ENCODE measurements at regions not wholly inside any gene's neighbourhood (a gene's known extent, or its start where the extent isn't known, plus 50 kb on each side); places are given as distances from the start of the nearest gene placed in this dataset.
"Not testable (repeated sequence)": the region's sequence is repeated elsewhere in the genome, so short reads cannot be mapped to it uniquely, and the experiment has no call there.

DNA sequence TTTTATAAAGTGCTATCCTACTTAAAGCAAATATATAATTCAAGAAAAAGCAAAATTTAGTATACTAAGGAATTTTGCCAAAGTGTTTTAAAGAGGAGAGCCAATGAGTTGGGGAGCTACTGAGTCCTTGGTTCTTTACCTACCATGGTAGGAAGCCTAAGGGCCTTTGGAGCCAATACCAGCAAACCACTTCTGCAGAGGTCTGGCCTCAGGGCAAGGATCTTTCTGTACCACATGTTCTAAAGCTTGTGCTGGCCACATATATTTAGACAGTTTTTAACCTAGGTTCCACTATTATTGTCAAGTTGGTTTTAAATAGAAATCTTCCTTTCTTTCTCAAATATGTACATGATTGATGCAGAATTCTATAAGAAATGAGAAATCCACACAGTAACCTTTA lies 172.3 kb upstream of the NREP start:
- H3K27ac ChIP-seq (ENCODE audit: low read length): no peak overlapping the region
- no peaks in the 10 kb centered on the region for H3K9me3 ChIP-seq
- no peaks in the 10 kb centered on the region for H3K36me3 Mint-ChIP-seq
- no peak overlapping the region for H3K27ac Mint-ChIP-seq
- H3K4me1 ChIP-seq (ENCODE audit: control insufficient read depth in 1 of 2, extremely low read depth in 1 of 2, insufficient read depth in 2 of 2, low read length in 2 of 2): no peaks in the 10 kb centered on the region
- DNase-seq (no peak), ATAC-seq (replicated peaks in 1 of 4) (no peak)
- no peaks in the 10 kb centered on the region for H3K4me1 Mint-ChIP-seq
- POLR2A ChIA-PET: no interaction called here
- H3K36me3 ChIP-seq (ENCODE audit: control insufficient read depth in 2 of 2, extremely low read depth in 1 of 2, insufficient read depth in 1 of 2, low read length in 1 of 2): no peaks in the 10 kb centered on the region
- H3K4me3 Mint-ChIP-seq: no peak overlapping the region
- CTCF ChIA-PET: no interaction called here
- no peak overlapping the region for H3K4me3 ChIP-seq (ENCODE audit: control insufficient read depth in 1 of 2, extremely low read depth in 1 of 2, low read length in 1 of 2)
- peaks cover 0 to 2% of the 10 kb centered on the region in 2 experiments for H3K27me3 ChIP-seq (replicated peaks in 1 of 2; ENCODE audit: control insufficient read depth in 2 of 2, extremely low read depth in 1 of 2, insufficient read depth in 2 of 2, low read length in 1 of 2)
- H3K27me3 Mint-ChIP-seq: peaks cover 0 to 3% of the 10 kb centered on the region in 2 donors
- no peaks in the 10 kb centered on the region for H3K9me3 Mint-ChIP-seq

DNA sequence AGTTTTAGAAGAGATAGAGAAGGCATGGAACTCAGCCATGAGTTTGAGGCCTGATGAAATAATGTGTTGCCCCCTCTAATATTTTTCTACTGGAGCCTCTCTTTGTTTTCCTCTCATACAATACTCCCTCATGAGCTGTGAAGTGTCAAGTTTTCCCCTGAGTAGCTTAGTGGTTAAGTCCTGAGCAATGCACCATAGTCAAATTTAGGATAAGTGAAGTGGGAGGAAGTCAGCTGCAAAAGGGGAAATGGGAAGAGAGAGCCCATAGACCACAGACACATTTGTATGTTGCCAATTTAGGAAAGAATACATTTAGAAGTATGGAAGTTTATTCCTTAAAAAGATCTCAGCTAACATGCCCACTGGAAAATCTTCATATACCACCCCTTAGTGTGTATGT lies 171.5 kb upstream of the NREP start:
- Histone ChIP-seq H3K36me3 (ENCODE audit: control insufficient read depth in 2 of 2, extremely low read depth in 1 of 2, insufficient read depth in 1 of 2, low read length in 1 of 2) (no peaks in the 10 kb centered on the region), H3K4me3 (ENCODE audit: control insufficient read depth in 1 of 2, extremely low read depth in 1 of 2, low read length in 1 of 2) (no peak overlapping the region), H3K27me3 (replicated peaks in 1 of 2; ENCODE audit: control insufficient read depth in 2 of 2, extremely low read depth in 1 of 2, insufficient read depth in 2 of 2, low read length in 1 of 2) (peaks cover 0 to 2% of the 10 kb centered on the region in 2 experiments), H3K4me1 (ENCODE audit: control insufficient read depth in 1 of 2, extremely low read depth in 1 of 2, insufficient read depth in 2 of 2, low read length in 2 of 2) (no peaks in the 10 kb centered on the region), H3K27ac (ENCODE audit: low read length) (no peak overlapping the region), H3K9me3 (no peaks in the 10 kb centered on the region)
- H3K27ac Mint-ChIP-seq: no peak overlapping the region
- no peaks in the 10 kb centered on the region for H3K36me3 Mint-ChIP-seq
- ATAC-seq (replicated peaks in 1 of 4) (no peak), DNase-seq (no peak)
- POLR2A ChIA-PET: no interaction called here
- H3K27me3 Mint-ChIP-seq: peaks cover 0 to 3% of the 10 kb centered on the region in 2 donors
- CTCF ChIA-PET: no interaction called here
- H3K9me3 Mint-ChIP-seq: no peaks in the 10 kb centered on the region
- H3K4me3 Mint-ChIP-seq: no peak overlapping the region
- H3K4me1 Mint-ChIP-seq: no peaks in the 10 kb centered on the region

DNA sequence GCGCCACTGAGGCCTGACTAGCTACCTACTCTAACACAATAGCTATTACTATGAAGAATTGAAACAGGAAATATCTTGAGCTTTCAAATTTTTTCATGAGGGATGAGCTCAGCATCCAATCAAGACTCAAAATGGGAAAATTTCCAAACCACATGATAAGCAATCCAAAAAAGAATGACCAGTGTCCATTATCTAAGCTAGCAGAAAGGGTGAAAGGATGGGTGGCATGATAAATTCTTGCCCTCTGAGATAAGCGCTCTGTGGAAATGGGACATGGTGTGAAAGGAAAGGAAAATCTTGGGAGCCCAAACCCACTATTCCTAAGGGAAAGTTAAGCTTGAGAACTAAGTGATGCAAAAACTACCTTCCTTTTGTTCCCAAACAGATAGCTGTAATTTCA lies 170.2 kb upstream of the NREP start:
- H3K9me3 ChIP-seq: no peaks in the 10 kb centered on the region
- ATAC-seq (replicated peaks in 1 of 4) (no peak), DNase-seq (no peak)
- Mint-ChIP-seq H3K9me3 (no peaks in the 10 kb centered on the region), H3K4me3 (no peak overlapping the region), H3K36me3 (no peaks in the 10 kb centered on the region), H3K27ac (no peak overlapping the region), H3K4me1 (no peaks in the 10 kb centered on the region), H3K27me3 (peaks cover 0 to 3% of the 10 kb centered on the region in 2 donors)
- no CpG with 5 or more reads among the region's 2 CpGs for WGBS (ENCODE audit: insufficient coverage)
- H3K27ac ChIP-seq (ENCODE audit: low read length): no peak overlapping the region
- H3K4me1 ChIP-seq (ENCODE audit: control insufficient read depth in 1 of 2, extremely low read depth in 1 of 2, insufficient read depth in 2 of 2, low read length in 2 of 2): no peaks in the 10 kb centered on the region
- H3K4me3 ChIP-seq (ENCODE audit: control insufficient read depth in 1 of 2, extremely low read depth in 1 of 2, low read length in 1 of 2): no peak overlapping the region
- no peaks in the 10 kb centered on the region for H3K36me3 ChIP-seq (ENCODE audit: control insufficient read depth in 2 of 2, extremely low read depth in 1 of 2, insufficient read depth in 1 of 2, low read length in 1 of 2)
- CTCF ChIA-PET: interaction anchor here in 1 of 2 donors (0.5 kb wide), 1 partner anchor 81 kb away, joined by 3 read pairs; no protein-coding TSS in a partner anchor
- peaks cover 0 to 2% of the 10 kb centered on the region in 2 experiments for H3K27me3 ChIP-seq (replicated peaks in 1 of 2; ENCODE audit: control insufficient read depth in 2 of 2, extremely low read depth in 1 of 2, insufficient read depth in 2 of 2, low read length in 1 of 2)
- POLR2A ChIA-PET: no interaction called here

DNA sequence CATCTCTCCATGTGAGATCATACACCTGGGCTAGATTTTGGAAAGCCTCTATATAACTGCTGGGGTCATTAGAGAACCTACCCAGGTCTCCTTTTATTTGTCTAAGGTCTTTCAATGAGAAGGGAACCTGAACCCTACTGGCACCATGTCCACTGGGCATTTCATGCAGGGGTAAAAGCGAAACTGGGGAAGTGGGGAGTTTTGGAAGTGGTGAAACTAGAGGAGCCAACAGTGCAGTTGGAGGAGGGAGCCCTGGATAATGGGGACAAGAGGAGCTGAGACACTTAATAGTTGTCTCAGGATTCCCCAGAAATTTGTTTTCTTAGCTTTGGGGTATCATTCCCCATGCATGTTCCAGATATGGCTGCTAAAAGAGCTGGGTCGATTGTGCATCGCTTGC lies 169.0 kb upstream of the NREP start:
- H3K4me1 Mint-ChIP-seq: no peaks in the 10 kb centered on the region
- H3K27ac Mint-ChIP-seq: no peak overlapping the region
- H3K36me3 ChIP-seq (ENCODE audit: control insufficient read depth in 2 of 2, extremely low read depth in 1 of 2, insufficient read depth in 1 of 2, low read length in 1 of 2): no peaks in the 10 kb centered on the region
- ChIA-PET POLR2A (no interaction called here), CTCF (no interaction called here)
- H3K4me1 ChIP-seq (ENCODE audit: control insufficient read depth in 1 of 2, extremely low read depth in 1 of 2, insufficient read depth in 2 of 2, low read length in 2 of 2): no peaks in the 10 kb centered on the region
- peaks cover 0 to 2% of the 10 kb centered on the region in 2 experiments for H3K27me3 ChIP-seq (replicated peaks in 1 of 2; ENCODE audit: control insufficient read depth in 2 of 2, extremely low read depth in 1 of 2, insufficient read depth in 2 of 2, low read length in 1 of 2)
- H3K4me3 ChIP-seq (ENCODE audit: control insufficient read depth in 1 of 2, extremely low read depth in 1 of 2, low read length in 1 of 2): no peak overlapping the region
- 89% methylated on average over 1 of the region's 3 CpGs for WGBS (ENCODE audit: insufficient coverage)
- no peaks in the 10 kb centered on the region for H3K9me3 ChIP-seq
- DNase-seq (no peak), ATAC-seq (replicated peaks in 1 of 4) (no peak)
- no peaks in the 10 kb centered on the region for H3K36me3 Mint-ChIP-seq
- peaks cover 0 to 3% of the 10 kb centered on the region in 2 donors for H3K27me3 Mint-ChIP-seq
- H3K4me3 Mint-ChIP-seq: no peak overlapping the region
- no peaks in the 10 kb centered on the region for H3K9me3 Mint-ChIP-seq
- H3K27ac ChIP-seq (ENCODE audit: low read length): no peak overlapping the region

DNA sequence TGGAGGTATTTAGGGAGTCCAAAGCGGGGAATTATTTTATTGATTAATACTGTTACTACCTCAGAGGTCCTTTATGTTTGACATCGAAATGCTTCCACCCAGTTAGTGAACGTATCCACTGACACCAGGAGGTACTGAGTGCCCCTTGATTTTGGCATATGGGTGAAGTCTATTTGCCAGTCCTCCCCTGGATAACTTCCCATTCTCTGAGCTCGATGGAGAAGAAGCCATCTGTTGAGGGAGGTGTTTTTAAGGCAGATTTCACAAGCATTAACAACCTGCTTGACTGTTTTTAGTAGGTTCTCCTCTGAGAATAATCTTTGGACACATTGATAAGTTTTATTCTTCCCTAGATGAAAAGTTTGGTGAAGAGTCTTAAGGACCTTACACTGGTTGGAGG lies 165.3 kb upstream of the NREP start:
- no CpG with 5 or more reads among the region's 4 CpGs for WGBS (ENCODE audit: insufficient coverage)
- POLR2A ChIA-PET: no interaction called here
- H3K27me3 ChIP-seq (replicated peaks in 1 of 2; ENCODE audit: control insufficient read depth in 2 of 2, extremely low read depth in 1 of 2, insufficient read depth in 2 of 2, low read length in 1 of 2): peaks cover 0 to 2% of the 10 kb centered on the region in 2 experiments
- Mint-ChIP-seq H3K27ac (no peak overlapping the region), H3K27me3 (peaks cover 0 to 3% of the 10 kb centered on the region in 2 donors), H3K9me3 (peaks cover 0 to 15% (median 0%) of the 10 kb centered on the region in 3 donors), H3K36me3 (no peaks in the 10 kb centered on the region), H3K4me1 (no peaks in the 10 kb centered on the region), H3K4me3 (no peak overlapping the region)
- no peaks in the 10 kb centered on the region for H3K36me3 ChIP-seq (ENCODE audit: control insufficient read depth in 2 of 2, extremely low read depth in 1 of 2, insufficient read depth in 1 of 2, low read length in 1 of 2)
- DNase-seq (no peak), ATAC-seq (replicated peaks in 1 of 4) (no peak)
- H3K27ac ChIP-seq (ENCODE audit: low read length): no peak overlapping the region
- no peak overlapping the region for H3K4me3 ChIP-seq (ENCODE audit: control insufficient read depth in 1 of 2, extremely low read depth in 1 of 2, low read length in 1 of 2)
- H3K9me3 ChIP-seq: no peaks in the 10 kb centered on the region
- CTCF ChIA-PET: no interaction called here
- H3K4me1 ChIP-seq (ENCODE audit: control insufficient read depth in 1 of 2, extremely low read depth in 1 of 2, insufficient read depth in 2 of 2, low read length in 2 of 2): no peaks in the 10 kb centered on the region

DNA sequence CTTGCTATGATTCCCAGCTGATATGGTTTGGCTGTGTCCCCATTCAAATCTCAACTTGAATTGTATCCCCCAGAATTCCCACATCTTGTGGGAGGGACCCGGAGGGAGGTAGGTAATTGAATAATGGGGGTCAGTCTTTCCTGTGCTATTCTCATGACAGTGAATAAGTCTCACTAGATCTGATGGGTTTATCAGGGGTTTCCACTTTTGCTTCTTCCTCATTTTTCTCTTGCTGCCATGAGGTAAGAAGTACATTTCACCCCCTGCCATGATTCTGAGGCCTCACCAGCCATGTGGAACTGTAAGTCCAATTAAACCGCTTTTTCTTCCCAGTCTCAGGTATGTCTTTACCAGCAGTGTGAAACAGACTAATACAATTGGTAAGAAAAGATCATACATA lies 164.7 kb upstream of the NREP start:
- POLR2A ChIA-PET, H3K4me3 Mint-ChIP-seq: not testable (repeated sequence)

DNA sequence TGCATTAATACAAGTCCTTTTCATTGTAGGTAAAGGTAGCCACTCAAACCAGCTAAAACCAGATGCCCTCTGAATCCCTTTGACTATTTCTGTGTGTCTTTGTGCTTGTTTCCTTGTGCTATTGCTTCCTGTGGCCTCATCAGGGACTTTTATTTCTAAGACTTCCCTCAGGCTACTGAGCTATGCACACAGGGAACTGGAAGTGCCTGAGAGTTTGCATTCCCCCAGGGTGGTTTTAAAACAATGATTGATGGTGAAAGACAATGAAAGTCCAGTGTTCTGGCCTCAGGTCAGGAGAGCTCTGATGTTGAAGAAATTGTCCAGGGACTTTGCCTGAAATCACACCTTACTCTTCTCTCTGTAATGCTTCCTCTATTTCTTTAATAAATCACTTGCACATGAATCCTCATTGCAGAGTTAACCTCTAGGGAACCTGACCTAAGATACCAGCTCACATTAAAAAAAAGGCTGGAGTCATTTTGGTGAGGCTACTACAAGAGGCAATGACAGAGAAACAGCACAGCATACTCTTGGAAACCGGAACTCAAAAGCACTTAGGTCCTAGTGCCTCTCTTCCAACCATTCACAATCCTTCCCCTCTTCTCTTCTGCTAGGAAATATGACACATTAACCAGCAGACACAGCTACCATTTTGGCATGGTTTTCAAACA lies 158.1 kb upstream of the NREP start:
- no peaks in the 10 kb centered on the region for H3K9me3 ChIP-seq
- H3K36me3 ChIP-seq (ENCODE audit: control insufficient read depth in 2 of 2, extremely low read depth in 1 of 2, insufficient read depth in 1 of 2, low read length in 1 of 2): no peaks in the 10 kb centered on the region
- WGBS (ENCODE audit: insufficient coverage): 80% methylated on average over 1 of the region's 1 CpG
- DNase-seq (no peak), ATAC-seq (replicated peaks in 1 of 4) (no peak)
- no peaks in the 10 kb centered on the region for H3K4me1 ChIP-seq (ENCODE audit: control insufficient read depth in 1 of 2, extremely low read depth in 1 of 2, insufficient read depth in 2 of 2, low read length in 2 of 2)
- Mint-ChIP-seq H3K27me3 (no peaks in the 10 kb centered on the region), H3K27ac (no peak overlapping the region), H3K9me3 (peaks cover 0 to 23% (median 4%) of the 10 kb centered on the region in 3 donors), H3K4me1 (no peaks in the 10 kb centered on the region), H3K36me3 (no peaks in the 10 kb centered on the region), H3K4me3 (no peak overlapping the region)
- H3K27ac ChIP-seq (ENCODE audit: low read length): no peak overlapping the region
- CTCF ChIA-PET: no interaction called here
- no peak overlapping the region for H3K4me3 ChIP-seq (ENCODE audit: control insufficient read depth in 1 of 2, extremely low read depth in 1 of 2, low read length in 1 of 2)
- H3K27me3 ChIP-seq (replicated peaks in 1 of 2; ENCODE audit: control insufficient read depth in 2 of 2, extremely low read depth in 1 of 2, insufficient read depth in 2 of 2, low read length in 1 of 2): no peaks in the 10 kb centered on the region
- POLR2A ChIA-PET: no interaction called here

More for the DNA sequence above, 164.7 kb upstream of the NREP start:
- H3K9me3 Mint-ChIP-seq: peaks cover 0 to 15% (median 0%) of the 10 kb centered on the region in 3 donors
- CTCF ChIA-PET; H3K4me3 ChIP-seq (ENCODE audit: control insufficient read depth in 1 of 2, extremely low read depth in 1 of 2, low read length in 1 of 2); H3K27me3 ChIP-seq (replicated peaks in 1 of 2; ENCODE audit: control insufficient read depth in 2 of 2, extremely low read depth in 1 of 2, insufficient read depth in 2 of 2, low read length in 1 of 2); H3K27ac Mint-ChIP-seq; H3K4me1 ChIP-seq (ENCODE audit: control insufficient read depth in 1 of 2, extremely low read depth in 1 of 2, insufficient read depth in 2 of 2, low read length in 2 of 2); H3K36me3 ChIP-seq (ENCODE audit: control insufficient read depth in 2 of 2, extremely low read depth in 1 of 2, insufficient read depth in 1 of 2, low read length in 1 of 2); H3K36me3 Mint-ChIP-seq; DNase-seq; ATAC-seq (replicated peaks in 1 of 4); H3K27ac ChIP-seq (ENCODE audit: low read length); H3K4me1 Mint-ChIP-seq; H3K27me3 Mint-ChIP-seq; H3K9me3 ChIP-seq: not testable (repeated sequence)
- no CpG with 5 or more reads among the region's 2 CpGs for WGBS (ENCODE audit: insufficient coverage)

Measured in T-cell (primary cell).